ENCODE measurements at regions not wholly inside any gene's neighbourhood (a gene's known extent, or its start where the extent isn't known, plus 50 kb on each side); places are given as distances from the start of the nearest gene placed in this dataset.
A peak's percentile ranks its signal among the peaks of the same experiment; 100 is the strongest.

- POLR2A ChIA-PET (ENCODE audit: unreplicated experiment): no interaction called here
- no peak overlapping the region for H2BK120ac ChIP-seq (ENCODE audit: low read depth, low read length)
- no peak overlapping the region for H3K14ac ChIP-seq (replicated peaks; ENCODE audit: low read depth, low read length)
- peaks cover 3% of the 10 kb centered on the region; the same call in 1 of the 2 replicates for H3K9me1 ChIP-seq (ENCODE audit: insufficient read depth, low read length)
- no peak overlapping the region; the same call in 1 of the 2 replicates for H2BK20ac ChIP-seq (ENCODE audit: low read depth, low read length)
- no peak overlapping the region for H2AK5ac ChIP-seq (ENCODE audit: low read depth, low read length)
- WGBS, 2 experiments (ENCODE audit: extremely low coverage in 2 of 2, insufficient read length in 1 of 2): no CpG with 5 or more reads among the region's 4 CpGs
- peaks cover 5% of the 10 kb centered on the region for H3K27me3 ChIP-seq (ENCODE audit: control insufficient read depth, insufficient read depth, low read length)
- no peak overlapping the region for H3K4me2 ChIP-seq (ENCODE audit: low read depth, low read length)
- H2AK9ac ChIP-seq (replicated peaks; ENCODE audit: low read depth, low read length, poor library complexity): no peak overlapping the region
- intact Hi-C loops (cut with micrococcal nuclease): no loop called here
- H2BK5ac ChIP-seq (ENCODE audit: low read depth, low read length, poor library complexity, severe bottlenecking): no peak overlapping the region
- H3K18ac ChIP-seq (ENCODE audit: low read depth, low read length): no peak overlapping the region
- H2BK15ac ChIP-seq (ENCODE audit: low read depth, low read length): no peak overlapping the region
- H3K36me3 ChIP-seq (ENCODE audit: control insufficient read depth, insufficient read depth, low read length): no peaks in the 10 kb centered on the region
- H4K5ac ChIP-seq (ENCODE audit: low read depth, low read length): no peak overlapping the region
- no peak overlapping the region for H4K8ac ChIP-seq (ENCODE audit: low read depth in 2 of 2, low read length in 2 of 2)
- H4K91ac ChIP-seq (ENCODE audit: insufficient read depth, low read depth, low read length): no peak overlapping the region
- peaks cover 12% of the 10 kb centered on the region for H3K4me1 ChIP-seq (ENCODE audit: control insufficient read depth, insufficient read depth, low read length)
- dilution Hi-C loops (cut with HindIII; ENCODE audit: low sequenced_read_pairs, unreplicated experiment): no loop called here
- H3K4ac ChIP-seq (ENCODE audit: low read depth, low read length): no peak overlapping the region; the same call in 1 of the 2 replicates
- CTCF ChIA-PET: interaction anchor here (0.6 kb wide), 1 partner anchor 214 kb away, joined by 3 read pairs; no protein-coding TSS in a partner anchor
- ATAC-seq (ENCODE audit: low read depth): no peak
- no peak overlapping the region for H3K27ac ChIP-seq (ENCODE audit: insufficient read depth, low read length)
- H3K23ac ChIP-seq (ENCODE audit: low read depth, low read length): no peak overlapping the region
- H4K20me1 ChIP-seq (ENCODE audit: insufficient read depth, low read length): no peaks in the 10 kb centered on the region
- no peak overlapping the region for H3K4me3 ChIP-seq (ENCODE audit: insufficient read depth, low read depth, low read length)
- peak; percentile 13 for DNase-seq
- no peak overlapping the region for H2AFZ ChIP-seq (replicated peaks; ENCODE audit: low read length, poor library complexity)
- no peak for TF ChIP-seq ELK1 (IDR thresholded peaks at IDR 0.05; ENCODE audit: borderline replicate concordance, low read depth, low read length)
- TF ChIP-seq RFX5 (IDR thresholded peaks at IDR 0.05; ENCODE audit: low read depth, low read length): no peak
- no peak for TF ChIP-seq CEBPB (IDR thresholded peaks at IDR 0.05; ENCODE audit: low read depth, low read length)
- TF ChIP-seq MXI1 (IDR thresholded peaks at IDR 0.05; ENCODE audit: borderline replicate concordance, low read depth, low read length): no peak
- no peak for TF ChIP-seq NFE2L2 (IDR thresholded peaks at IDR 0.05; ENCODE audit: low read depth, low read length)
- TF ChIP-seq RCOR1 (IDR thresholded peaks at IDR 0.05; ENCODE audit: insufficient replicate concordance, low read length): no peak
- TF ChIP-seq MAFK (IDR thresholded peaks at IDR 0.05; ENCODE audit: low read depth, low read length): no peak
- no peak for TF ChIP-seq USF2 (IDR thresholded peaks at IDR 0.05; ENCODE audit: low read depth, low read length)
- no peak for TF ChIP-seq BHLHE40 (IDR thresholded peaks at IDR 0.05; ENCODE audit: low read depth, low read length)
- TF ChIP-seq CHD1 (IDR thresholded peaks at IDR 0.05; ENCODE audit: low read depth, low read length): no peak
- TF ChIP-seq RAD21 (IDR thresholded peaks at IDR 0.05; ENCODE audit: low read length): no peak
- TF ChIP-seq POLR2A (IDR thresholded peaks at IDR 0.05; ENCODE audit: low read depth, low read length): no peak
- no peak overlapping the region for H3K56ac ChIP-seq (ENCODE audit: extremely low read depth, insufficient read depth, low read length)
- in situ Hi-C loops (cut with MboI; ENCODE audit: low sequenced_read_pairs): no loop called here
- no peaks in the 10 kb centered on the region for H3K79me1 ChIP-seq (ENCODE audit: low read depth in 1 of 2, low read length in 2 of 2)
- BruUV-seq (replicated peaks): no TSS peak
- H3K9ac ChIP-seq (ENCODE audit: low read depth, low read length): no peak overlapping the region
- no peaks in the 10 kb centered on the region for H3K9me3 ChIP-seq (ENCODE audit: control insufficient read depth, insufficient read depth, low read length)
Observed at GRCh38 chr2:64799592-64800252, 146.0 kb upstream of the SERTAD2 start.

Data from IMR-90 (cell line).